Right lobe of liver (tissue), 4 donors: ENCODE measurements at regions not wholly inside any gene's neighbourhood (a gene's known extent, or its start where the extent isn't known, plus 50 kb on each side); places are given as distances from the start of the nearest gene placed in this dataset.

Experiments used
- CTCF ChIP-seq, 4 donors: fragments of 200-600 bp in 3 of 4; fragments of 450-650 bp in 1 of 4; IDR thresholded peaks; one replicate each; pipeline versions ENCODE4 v1.5.1 to v1.8.0; 2016 to 2022; ENCODE audit warnings: antibody characterized with exemption in 4 of 4, mild to moderate bottlenecking in 2 of 4
- POLR2A ChIP-seq: fragments of 450-650 bp; IDR thresholded peaks from one replicate; pipeline ENCODE4 v1.6.1; 2017; ENCODE audit warnings: antibody characterized with exemption, mild to moderate bottlenecking
- donor health status: DM: no; HTN: no; CAD: no.
- donor health status: DM: no; HTN: no; CAD: no.
- donor health status: DM: no; HTN: yes; CAD: no.

- TF ChIP-seq CTCF (IDR thresholded peaks at IDR 0.05) = no peak
- no peak for TF ChIP-seq POLR2A
Observed at GRCh38 chr9:109904666-109905065, 124.7 kb downstream of the PALM2AKAP2 start.
